Thyroid gland (tissue), 4 donors: ENCODE measurements at regions not wholly inside any gene's neighbourhood (a gene's known extent, or its start where the extent isn't known, plus 50 kb on each side); places are given as distances from the start of the nearest gene placed in this dataset.

Experiments used
- POLR2A ChIP-seq, 2 donors: fragments of 450-650 bp; IDR thresholded peaks; one replicate each; pipeline ENCODE4 v1.6.1; 2017; ENCODE audit warnings: antibody characterized with exemption in 2 of 2, mild to moderate bottlenecking in 2 of 2, moderate library complexity in 1 of 2
- TF ChIP-seq, protein P1 (sequence below), 6 experiments: fragments of 200-600 bp in 3 of 6; fragments of 450-650 bp in 3 of 6; sonication (generic) in 3 of 6; IDR thresholded peaks; one replicate each; pipeline ENCODE4 v1.5.1; 2016 to 2019; ENCODE audit warnings: antibody characterized with exemption in 6 of 6, mild to moderate bottlenecking in 2 of 6, inconsistent platforms in 1 of 6, moderate library complexity in 1 of 6

DNA sequence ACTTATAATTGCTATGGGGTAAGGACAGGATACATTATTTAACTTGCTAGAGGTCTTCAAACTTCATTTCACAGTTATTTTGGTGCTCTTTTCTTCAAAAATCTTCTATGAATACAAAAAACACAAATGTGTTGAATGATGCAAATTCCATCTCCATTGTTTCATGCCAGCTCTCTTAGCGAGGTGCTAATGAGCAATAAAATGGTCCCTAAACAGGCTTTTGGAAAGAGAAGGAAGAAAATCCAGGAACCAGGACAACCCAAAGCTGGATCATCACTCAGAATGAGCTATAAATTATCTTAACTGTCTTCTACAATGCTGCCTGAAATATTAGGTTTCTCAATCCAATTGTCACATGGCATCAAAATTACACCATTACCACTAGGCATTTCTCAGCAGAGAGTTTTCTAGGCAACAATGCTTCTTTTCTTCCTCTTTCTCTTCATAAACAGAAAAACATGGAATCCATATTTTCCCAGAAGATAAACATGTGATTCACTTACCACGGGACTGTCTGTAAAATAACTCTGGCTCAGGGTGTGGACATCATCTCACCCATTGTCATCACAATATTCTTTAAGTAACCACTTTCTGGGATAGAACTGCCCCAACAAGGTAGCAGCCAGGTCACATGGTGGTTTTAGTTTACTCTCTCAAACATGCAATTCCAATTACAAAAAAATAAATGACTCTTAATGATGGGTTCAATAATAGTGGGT lies 249.4 kb downstream of the NPR3 start:
- TF ChIP-seq, protein P1, sequence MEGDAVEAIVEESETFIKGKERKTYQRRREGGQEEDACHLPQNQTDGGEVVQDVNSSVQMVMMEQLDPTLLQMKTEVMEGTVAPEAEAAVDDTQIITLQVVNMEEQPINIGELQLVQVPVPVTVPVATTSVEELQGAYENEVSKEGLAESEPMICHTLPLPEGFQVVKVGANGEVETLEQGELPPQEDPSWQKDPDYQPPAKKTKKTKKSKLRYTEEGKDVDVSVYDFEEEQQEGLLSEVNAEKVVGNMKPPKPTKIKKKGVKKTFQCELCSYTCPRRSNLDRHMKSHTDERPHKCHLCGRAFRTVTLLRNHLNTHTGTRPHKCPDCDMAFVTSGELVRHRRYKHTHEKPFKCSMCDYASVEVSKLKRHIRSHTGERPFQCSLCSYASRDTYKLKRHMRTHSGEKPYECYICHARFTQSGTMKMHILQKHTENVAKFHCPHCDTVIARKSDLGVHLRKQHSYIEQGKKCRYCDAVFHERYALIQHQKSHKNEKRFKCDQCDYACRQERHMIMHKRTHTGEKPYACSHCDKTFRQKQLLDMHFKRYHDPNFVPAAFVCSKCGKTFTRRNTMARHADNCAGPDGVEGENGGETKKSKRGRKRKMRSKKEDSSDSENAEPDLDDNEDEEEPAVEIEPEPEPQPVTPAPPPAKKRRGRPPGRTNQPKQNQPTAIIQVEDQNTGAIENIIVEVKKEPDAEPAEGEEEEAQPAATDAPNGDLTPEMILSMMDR (IDR thresholded peaks at IDR 0.05): no peak
- no peak for TF ChIP-seq POLR2A (IDR thresholded peaks at IDR 0.05)
